ENCODE measurements at regions not wholly inside any gene's neighbourhood (a gene's known extent, or its start where the extent isn't known, plus 50 kb on each side); places are given as distances from the start of the nearest gene placed in this dataset.

DNA sequence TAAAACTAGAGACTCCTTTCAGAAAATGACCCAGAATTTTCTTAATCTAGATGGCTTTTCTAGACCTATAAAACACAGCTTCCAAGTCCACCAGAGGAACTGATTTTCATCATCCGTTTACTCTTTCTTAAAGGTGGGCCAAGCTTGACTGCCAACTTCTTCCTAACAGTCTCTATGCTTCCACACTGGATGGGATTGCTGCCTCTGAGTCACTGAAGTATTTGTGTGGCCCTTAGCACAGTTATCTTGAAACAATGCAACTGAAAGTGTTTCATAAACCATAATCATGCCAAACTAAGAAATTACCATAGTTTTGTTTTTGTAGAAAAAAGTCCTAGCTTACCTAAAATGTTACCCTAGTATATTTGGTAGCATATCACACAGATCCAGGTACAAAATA, 985.7 kb downstream of the TUSC7 start:
- no peak overlapping the region for H2AFZ ChIP-seq (ENCODE audit: low read depth, low read length)
- intact Hi-C loops (cut with micrococcal nuclease), result no loop called here
- BruUV-seq (replicated peaks), result no TSS peak
- H3K9me1 ChIP-seq (ENCODE audit: control insufficient read depth, insufficient read depth, low read length), result no peaks in the 10 kb centered on the region
- no peak overlapping the region for H3K27ac ChIP-seq (ENCODE audit: extremely low read depth, low read depth, low read length)
- FAIRE-seq, result no peak
- H3K79me2 ChIP-seq (ENCODE audit: control insufficient read depth, insufficient read depth, low read length), result no peaks in the 10 kb centered on the region
- no peak for DNase-seq (ENCODE audit: extremely low read depth in 1 of 4, low spot score in 3 of 4)
- H3K4me1 ChIP-seq (replicated peaks in 1 of 2; ENCODE audit: control insufficient read depth in 2 of 2, insufficient read depth in 2 of 2, low read length in 2 of 2), result no peaks in the 10 kb centered on the region
- ChIA-PET CTCF (ENCODE audit: low intra/inter-chr PET ratio) (no interaction called here), POLR2A (interaction anchor here (0.6 kb wide), 1 partner anchor 24 kb away, joined by 3 read pairs; no protein-coding TSS in a partner anchor)
- no peaks in the 10 kb centered on the region for H3K27me3 ChIP-seq (ENCODE audit: control insufficient read depth in 2 of 2, insufficient read depth in 2 of 2, low read length in 2 of 2)
- no peak overlapping the region for H3K9ac ChIP-seq (ENCODE audit: insufficient read depth in 1 of 2, low read depth in 2 of 2, low read length in 2 of 2)
- ATAC-seq, result no peak
- TF ChIP-seq ZNF445 (CRISPR knock-in tag; IDR thresholded peaks at IDR 0.05; ENCODE audit: low read depth), result no peak
- TF ChIP-seq, protein P1, sequence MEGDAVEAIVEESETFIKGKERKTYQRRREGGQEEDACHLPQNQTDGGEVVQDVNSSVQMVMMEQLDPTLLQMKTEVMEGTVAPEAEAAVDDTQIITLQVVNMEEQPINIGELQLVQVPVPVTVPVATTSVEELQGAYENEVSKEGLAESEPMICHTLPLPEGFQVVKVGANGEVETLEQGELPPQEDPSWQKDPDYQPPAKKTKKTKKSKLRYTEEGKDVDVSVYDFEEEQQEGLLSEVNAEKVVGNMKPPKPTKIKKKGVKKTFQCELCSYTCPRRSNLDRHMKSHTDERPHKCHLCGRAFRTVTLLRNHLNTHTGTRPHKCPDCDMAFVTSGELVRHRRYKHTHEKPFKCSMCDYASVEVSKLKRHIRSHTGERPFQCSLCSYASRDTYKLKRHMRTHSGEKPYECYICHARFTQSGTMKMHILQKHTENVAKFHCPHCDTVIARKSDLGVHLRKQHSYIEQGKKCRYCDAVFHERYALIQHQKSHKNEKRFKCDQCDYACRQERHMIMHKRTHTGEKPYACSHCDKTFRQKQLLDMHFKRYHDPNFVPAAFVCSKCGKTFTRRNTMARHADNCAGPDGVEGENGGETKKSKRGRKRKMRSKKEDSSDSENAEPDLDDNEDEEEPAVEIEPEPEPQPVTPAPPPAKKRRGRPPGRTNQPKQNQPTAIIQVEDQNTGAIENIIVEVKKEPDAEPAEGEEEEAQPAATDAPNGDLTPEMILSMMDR (IDR thresholded peaks at IDR 0.05 in 2 of 3, conservative IDR thresholded peaks at IDR 0.05 in 1 of 3; ENCODE audit: insufficient read depth in 2 of 3, low read depth in 1 of 3, low read length in 3 of 3), result no peak
- TF ChIP-seq ZNF668 (CRISPR knock-in tag; IDR thresholded peaks at IDR 0.05), result no peak
- no peak for TF ChIP-seq BCOR (IDR thresholded peaks at IDR 0.05)
- TF ChIP-seq ZKSCAN1 (IDR thresholded peaks at IDR 0.05; ENCODE audit: low read depth, low read length), result no peak
- TF ChIP-seq JUNB (CRISPR knock-in tag; conservative IDR thresholded peaks at IDR 0.05), result no peak
- H3K4me2 ChIP-seq (ENCODE audit: insufficient read depth, low read length), result no peak overlapping the region
- 0% methylated on average over 1 of the region's 1 CpG for WGBS (ENCODE audit: insufficient coverage, low coverage, missing lambda C conversion rate)
- H3K9me3 ChIP-seq (replicated peaks; ENCODE audit: control insufficient read depth, insufficient read depth, low read depth, low read length), result no peaks in the 10 kb centered on the region
- in situ Hi-C loops (cut with MboI), result no loop called here
- H3K36me3 ChIP-seq (ENCODE audit: control insufficient read depth, insufficient read depth, low read length), result no peaks in the 10 kb centered on the region
- no peak overlapping the region for H3K4me3 ChIP-seq
- H4K20me1 ChIP-seq (replicated peaks; ENCODE audit: control insufficient read depth, insufficient read depth, low read length), result no peaks in the 10 kb centered on the region

Measured in K562 (cell line).